BLaER1 treated with 17β-estradiol and CSF1 and Interleukin-3, amounts not matched to agents 10 nM and 100 nM (cell line): ENCODE measurements at regions not wholly inside any gene's neighbourhood (a gene's known extent, or its start where the extent isn't known, plus 50 kb on each side); places are given as distances from the start of the nearest gene placed in this dataset.

Source experiments
- H3K27ac ChIP-seq, 11 experiments: shearing (Covaris generic); formaldehyde crosslinking; 2 replicates each; pipeline ENCODE4 v1.8.1; 2022
- H3K27me3 ChIP-seq, 11 experiments: shearing (Covaris generic); formaldehyde crosslinking; 2 replicates each; pipeline ENCODE4 v1.8.1; 2022
- H3K36me3 ChIP-seq, 11 experiments: shearing (Covaris generic); formaldehyde crosslinking; 2 replicates each; pipeline ENCODE4 v1.8.1; 2022
- H3K4me1 ChIP-seq, 10 experiments: shearing (Covaris generic); formaldehyde crosslinking; 2 replicates each; pipeline ENCODE4 v1.8.1; 2022
- H3K4me2 ChIP-seq, 11 experiments: shearing (Covaris generic); formaldehyde crosslinking; 2 replicates each; pipeline ENCODE4 v1.8.1; 2022
- H3K4me3 ChIP-seq, 10 experiments: shearing (Covaris generic); formaldehyde crosslinking; 2 replicates each; pipeline ENCODE4 v1.8.1; 2022
- H3K9ac ChIP-seq, 11 experiments: shearing (Covaris generic); formaldehyde crosslinking; 2 replicates each; pipeline ENCODE4 v1.8.1; 2022
- H3K9me3 ChIP-seq, 11 experiments: shearing (Covaris generic); formaldehyde crosslinking; replicated peaks in 1 of 11; 2 replicates each; pipeline ENCODE4 v1.8.1; 2022
- H4K20me1 ChIP-seq, 11 experiments: shearing (Covaris generic); formaldehyde crosslinking; 2 replicates each; pipeline ENCODE4 v1.8.1; 2022
- Cebpa-rat ChIP-seq, 11 experiments: shearing (Covaris generic); IDR thresholded peaks; 2 replicates each; pipeline ENCODE4 v1.8.1; 2022

DNA sequence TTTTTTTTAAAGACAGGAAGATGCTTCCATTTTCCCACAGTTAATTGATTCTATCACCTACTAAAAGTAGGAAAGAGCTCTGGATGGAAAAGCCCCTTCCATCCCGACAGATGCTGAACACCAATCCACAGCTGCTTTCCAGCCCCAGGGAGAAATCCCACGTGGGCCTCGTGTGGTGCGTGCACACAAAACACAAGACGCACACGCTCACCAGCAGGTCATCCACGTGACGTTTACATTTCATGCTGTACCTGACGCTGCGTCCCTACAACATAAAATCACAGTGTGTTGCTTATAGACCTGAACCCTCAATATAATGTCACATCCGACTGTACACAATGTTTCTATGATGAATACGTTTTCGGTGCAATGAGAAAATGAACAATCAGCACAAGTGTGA, 50.2 kb upstream of the DACT2 start:
- Histone ChIP-seq H3K27ac (no peak overlapping the region), H3K36me3 (no peaks in the 10 kb centered on the region), H4K20me1 (no peaks in the 10 kb centered on the region; a peak in 1 of 22 replicates), H3K27me3 (peaks cover 0 to 8% (median 0%) of the 10 kb centered on the region in 11 experiments; a peak in 4 of 22 replicates), H3K4me3 (no peak overlapping the region), H3K4me1 (peaks cover 0 to 17% (median 7%) of the 10 kb centered on the region in 10 experiments; a peak in 14 of 20 replicates), H3K4me2 (no peak overlapping the region), H3K9me3 (peaks cover 0 to 15% (median 10%) of the 10 kb centered on the region in 11 experiments; a peak in 7 of 22 replicates), H3K9ac (no peak overlapping the region)
- no peak for TF ChIP-seq Cebpa-rat (IDR thresholded peaks at IDR 0.05)

DNA sequence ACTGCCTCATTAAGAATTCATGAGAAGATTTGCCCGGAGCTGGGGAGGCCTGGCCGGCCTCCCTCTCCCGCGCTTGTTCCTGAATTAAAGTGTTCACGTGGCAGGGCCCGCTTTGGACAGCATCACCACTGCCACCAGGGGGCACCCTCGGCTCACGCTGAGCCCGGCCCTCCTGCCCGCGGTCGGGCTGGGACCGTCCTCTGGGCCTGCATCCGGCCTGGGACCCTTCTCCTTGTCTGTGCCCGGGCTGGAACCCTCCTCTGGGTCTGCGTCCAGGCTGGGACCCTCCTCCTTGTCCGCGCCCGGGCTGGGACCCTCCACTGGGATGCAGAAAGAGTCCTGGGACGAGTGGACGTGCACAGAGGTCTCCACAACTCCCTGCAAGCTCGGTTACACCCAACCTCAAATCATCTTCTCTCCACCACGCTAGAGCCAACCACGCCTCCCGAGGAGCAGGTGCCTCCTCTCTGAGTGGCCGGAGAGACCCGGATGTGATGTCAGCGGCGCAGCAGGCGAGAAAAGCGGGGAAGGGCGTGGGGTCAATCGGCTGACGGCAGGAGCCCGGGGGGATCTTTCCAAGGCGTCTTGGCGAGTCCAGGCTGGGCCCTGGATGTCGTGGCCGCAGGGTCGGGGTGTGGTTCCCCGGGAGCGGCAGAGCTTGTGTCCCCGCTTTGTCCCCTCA, 50.9 kb upstream of the DACT2 start:
- Histone ChIP-seq H4K20me1 (no peaks in the 10 kb centered on the region; a peak in 1 of 22 replicates), H3K36me3 (no peaks in the 10 kb centered on the region), H3K4me3 (no peak overlapping the region), H3K27me3 (peaks cover 0 to 8% (median 0%) of the 10 kb centered on the region in 11 experiments; a peak in 4 of 22 replicates), H3K9ac (no peak overlapping the region), H3K4me1 (peaks cover 0 to 17% (median 7%) of the 10 kb centered on the region in 10 experiments; a peak in 14 of 20 replicates), H3K27ac (no peak overlapping the region), H3K4me2 (no peak overlapping the region; a peak in 1 of 22 replicates), H3K9me3 (peaks cover 0 to 13% (median 10%) of the 10 kb centered on the region in 11 experiments; a peak in 7 of 22 replicates)
- no peak for TF ChIP-seq Cebpa-rat (IDR thresholded peaks at IDR 0.05)

DNA sequence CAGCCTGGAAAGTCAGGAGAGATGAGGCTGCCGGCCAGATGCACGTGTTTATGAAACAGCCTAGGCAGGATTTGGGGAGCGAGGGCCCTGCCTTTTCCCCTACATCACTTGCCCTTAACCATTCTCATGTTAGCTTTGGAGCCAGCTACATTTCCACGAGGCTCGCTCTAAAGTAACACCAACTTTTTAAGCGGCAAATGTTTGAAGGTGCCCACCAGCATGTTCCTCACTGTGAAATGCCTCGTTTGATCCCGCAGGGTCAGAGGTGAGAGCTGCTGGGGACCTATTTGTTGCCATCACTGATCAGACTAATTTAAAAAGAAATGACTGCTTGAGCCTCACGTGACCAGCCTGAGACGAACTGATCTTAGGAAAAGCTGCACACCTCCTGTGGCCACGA, 51.6 kb upstream of the DACT2 start:
- no peaks in the 10 kb centered on the region for H3K36me3 ChIP-seq
- no peaks in the 10 kb centered on the region; a peak in 1 of 22 replicates for H4K20me1 ChIP-seq
- no peak overlapping the region for H3K4me3 ChIP-seq
- no peak overlapping the region for H3K9ac ChIP-seq
- no peak overlapping the region for H3K27ac ChIP-seq
- no peak overlapping the region for H3K4me2 ChIP-seq
- peaks cover 0 to 6% (median 5%) of the 10 kb centered on the region in 11 experiments; a peak in 6 of 22 replicates for H3K9me3 ChIP-seq
- peaks cover 0 to 8% (median 0%) of the 10 kb centered on the region in 11 experiments; a peak in 4 of 22 replicates for H3K27me3 ChIP-seq
- H3K4me1 ChIP-seq, result peaks cover 0 to 17% (median 7%) of the 10 kb centered on the region in 10 experiments; a peak in 14 of 20 replicates
- TF ChIP-seq Cebpa-rat (IDR thresholded peaks at IDR 0.05), result no peak

DNA sequence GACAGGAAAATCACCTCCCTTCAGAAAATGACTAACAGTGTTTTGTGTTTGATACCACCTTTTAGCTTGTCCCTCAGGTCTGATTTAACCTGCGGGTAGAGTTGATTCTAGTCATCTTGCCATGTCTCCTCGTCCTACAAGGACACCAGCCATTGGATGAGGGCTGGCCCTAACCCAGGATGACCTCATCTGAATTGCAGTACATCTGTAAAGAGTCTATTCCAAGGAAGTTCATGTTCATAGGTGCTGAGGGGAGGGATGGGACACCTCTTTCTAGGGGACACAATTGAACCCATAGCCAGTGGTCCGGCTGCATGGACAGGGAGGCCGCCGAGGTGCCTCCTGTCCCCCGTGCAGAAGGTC, 52.0 kb upstream of the DACT2 start:
- peaks cover 0 to 15% (median 7%) of the 10 kb centered on the region in 10 experiments; a peak in 14 of 20 replicates for H3K4me1 ChIP-seq
- H3K9ac ChIP-seq, result no peak overlapping the region
- no peak for TF ChIP-seq Cebpa-rat (IDR thresholded peaks at IDR 0.05)
- no peaks in the 10 kb centered on the region for H3K36me3 ChIP-seq
- H3K27me3 ChIP-seq, result peaks cover 0 to 8% (median 0%) of the 10 kb centered on the region in 11 experiments; a peak in 4 of 22 replicates
- H3K9me3 ChIP-seq, result peaks cover 0 to 2% (median under 1%) of the 10 kb centered on the region in 11 experiments; a peak in 5 of 22 replicates
- H3K27ac ChIP-seq, result no peak overlapping the region
- H4K20me1 ChIP-seq, result no peaks in the 10 kb centered on the region; a peak in 1 of 22 replicates
- H3K4me3 ChIP-seq, result no peak overlapping the region
- no peak overlapping the region for H3K4me2 ChIP-seq

DNA sequence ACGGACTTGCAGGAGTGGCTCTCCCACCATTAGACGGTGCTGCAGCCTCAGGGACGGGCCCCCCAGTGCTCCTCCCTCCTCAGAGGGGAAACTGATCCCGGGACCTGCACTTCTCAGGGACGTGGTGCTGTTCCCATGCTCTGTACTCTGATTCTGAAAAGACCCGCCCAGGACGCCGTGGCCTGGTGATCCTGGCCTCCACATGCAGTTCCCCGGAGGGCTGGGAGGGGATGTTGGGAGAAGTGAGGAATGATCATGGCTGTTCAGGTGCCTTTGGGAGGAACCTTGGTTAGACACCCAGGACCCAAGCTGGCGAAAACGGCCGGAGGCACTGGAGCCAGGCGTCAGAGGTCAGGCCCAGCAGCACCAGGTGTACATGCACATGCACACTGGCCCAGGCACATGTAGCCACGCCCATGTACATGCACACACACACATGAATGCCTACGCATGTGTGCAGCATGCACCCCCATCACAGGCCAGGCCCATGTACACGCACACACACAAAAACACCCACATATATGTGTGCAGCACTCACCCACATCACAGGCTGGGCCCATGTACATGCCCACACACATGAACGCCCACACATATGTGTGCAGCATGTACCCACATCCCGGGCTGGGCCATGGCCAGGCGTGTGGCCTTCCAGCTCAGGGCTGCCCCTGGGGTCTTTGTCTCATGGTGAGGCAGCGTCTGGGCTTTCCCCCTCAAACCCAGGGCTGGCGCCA, 52.6 kb upstream of the DACT2 start:
- H3K27ac ChIP-seq, result no peak overlapping the region
- H3K9me3 ChIP-seq, result no peaks in the 10 kb centered on the region
- no peak overlapping the region for H3K9ac ChIP-seq
- no peaks in the 10 kb centered on the region for H3K36me3 ChIP-seq
- no peak overlapping the region for H3K4me3 ChIP-seq
- no peak for TF ChIP-seq Cebpa-rat (IDR thresholded peaks at IDR 0.05)
- H3K27me3 ChIP-seq, result peaks cover 0 to 7% (median 0%) of the 10 kb centered on the region in 11 experiments; a peak in 4 of 22 replicates
- no peaks in the 10 kb centered on the region; a peak in 1 of 22 replicates for H4K20me1 ChIP-seq
- no peak overlapping the region for H3K4me2 ChIP-seq
- peaks cover 0 to 9% (median 4%) of the 10 kb centered on the region in 10 experiments; a peak in 14 of 20 replicates for H3K4me1 ChIP-seq

DNA sequence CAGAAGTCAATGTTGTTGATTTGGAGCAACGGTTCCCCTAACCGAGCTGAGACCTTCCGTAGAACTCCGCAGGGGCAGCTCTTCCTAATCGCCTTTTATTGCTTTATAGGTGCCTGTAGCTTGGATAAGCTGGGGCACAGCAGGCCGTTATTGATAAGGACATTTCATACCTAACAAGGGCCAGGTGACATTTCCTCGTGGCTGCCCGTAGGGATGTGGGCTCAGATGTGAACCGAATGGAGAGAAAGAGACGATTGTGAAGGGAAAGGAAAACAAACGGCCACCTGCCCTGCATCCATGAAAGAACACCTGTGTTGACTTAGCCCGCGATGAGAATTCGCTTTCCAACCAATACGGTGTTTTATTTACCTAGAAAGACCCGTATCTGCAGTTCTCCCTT, 53.3 kb upstream of the DACT2 start:
- no peak for TF ChIP-seq Cebpa-rat (IDR thresholded peaks at IDR 0.05)
- H3K9ac ChIP-seq, result no peak overlapping the region
- H3K4me3 ChIP-seq, result no peak overlapping the region
- H3K4me2 ChIP-seq, result no peak overlapping the region
- no peaks in the 10 kb centered on the region; a peak in 2 of 22 replicates for H3K27me3 ChIP-seq
- peaks cover 0 to 4% (median 0%) of the 10 kb centered on the region in 10 experiments; a peak in 1 of 20 replicates for H3K4me1 ChIP-seq
- no peaks in the 10 kb centered on the region for H3K36me3 ChIP-seq
- H3K9me3 ChIP-seq, result peaks cover under 1 to 6% (median 2%) of the 10 kb centered on the region in 11 experiments; a peak in 15 of 22 replicates
- no peak overlapping the region for H3K27ac ChIP-seq
- H4K20me1 ChIP-seq, result no peaks in the 10 kb centered on the region; a peak in 1 of 22 replicates

DNA sequence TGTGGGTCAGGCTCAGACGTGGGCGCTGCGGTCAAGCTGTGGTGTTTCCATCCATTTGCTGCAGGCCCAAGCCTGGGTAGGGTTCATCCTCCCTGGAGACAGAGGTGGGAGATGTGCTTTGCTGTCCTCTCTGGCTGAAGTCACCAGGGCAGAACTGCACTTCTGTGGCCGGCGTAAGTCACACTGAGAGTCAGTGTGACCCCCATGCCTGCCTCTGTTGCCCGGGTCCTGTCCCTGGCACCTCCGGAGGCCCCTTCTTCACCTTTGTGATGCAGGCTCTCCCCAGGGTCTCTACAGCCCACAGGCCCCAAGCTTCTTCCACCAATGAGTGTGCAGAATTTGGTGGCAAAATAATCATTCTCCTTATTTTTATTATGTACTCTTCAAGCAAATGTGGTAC, 53.8 kb upstream of the DACT2 start:
- peaks cover 0 to 4% (median 0%) of the 10 kb centered on the region in 10 experiments; a peak in 1 of 20 replicates for H3K4me1 ChIP-seq
- H3K27me3 ChIP-seq, result no peaks in the 10 kb centered on the region; a peak in 1 of 22 replicates
- no peak overlapping the region for H3K4me2 ChIP-seq

DNA sequence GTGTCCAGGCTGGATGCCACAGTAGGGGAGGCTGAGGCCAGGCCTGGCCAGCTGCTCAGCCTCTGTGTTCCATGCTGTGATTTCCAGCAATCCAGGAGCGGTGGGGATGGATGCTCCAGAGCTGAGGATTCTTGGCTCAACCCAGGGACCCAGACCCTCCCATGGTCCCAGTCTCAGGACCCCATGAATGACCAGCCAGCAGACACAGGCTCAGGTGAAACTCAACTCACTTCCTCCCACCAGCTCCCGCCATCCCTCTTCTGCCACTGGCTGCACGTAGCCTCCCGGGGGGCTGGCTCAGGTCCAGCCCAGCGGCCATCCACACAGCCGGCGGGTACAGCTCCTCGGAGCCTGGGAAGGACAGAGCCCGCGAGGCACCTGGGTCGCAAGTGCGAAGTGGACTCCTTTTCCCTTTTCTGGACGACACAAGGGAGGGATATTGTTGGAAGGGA, 54.5 kb upstream of the DACT2 start:
- H4K20me1 ChIP-seq, result no peaks in the 10 kb centered on the region; a peak in 1 of 22 replicates
- H3K4me1 ChIP-seq, result peaks cover 0 to under 1% (median 0%) of the 10 kb centered on the region in 10 experiments; a peak in 1 of 20 replicates
- H3K9ac ChIP-seq, result no peak overlapping the region
- no peak overlapping the region for H3K4me2 ChIP-seq
- no peak overlapping the region for H3K4me3 ChIP-seq
- no peaks in the 10 kb centered on the region for H3K27me3 ChIP-seq
- H3K27ac ChIP-seq, result no peak overlapping the region
- no peaks in the 10 kb centered on the region for H3K36me3 ChIP-seq
- peaks cover 13 to 18% (median 14%) of the 10 kb centered on the region in 11 experiments for H3K9me3 ChIP-seq
- TF ChIP-seq Cebpa-rat (IDR thresholded peaks at IDR 0.05), result no peak

More for the DNA sequence above, 53.8 kb upstream of the DACT2 start:
- Histone ChIP-seq H4K20me1 (no peaks in the 10 kb centered on the region; a peak in 1 of 22 replicates), H3K9me3 (peaks cover 6 to 11% (median 7%) of the 10 kb centered on the region in 11 experiments), H3K4me3 (no peak overlapping the region), H3K36me3 (no peaks in the 10 kb centered on the region), H3K27ac (no peak overlapping the region), H3K9ac (no peak overlapping the region)
- no peak for TF ChIP-seq Cebpa-rat (IDR thresholded peaks at IDR 0.05)

DNA sequence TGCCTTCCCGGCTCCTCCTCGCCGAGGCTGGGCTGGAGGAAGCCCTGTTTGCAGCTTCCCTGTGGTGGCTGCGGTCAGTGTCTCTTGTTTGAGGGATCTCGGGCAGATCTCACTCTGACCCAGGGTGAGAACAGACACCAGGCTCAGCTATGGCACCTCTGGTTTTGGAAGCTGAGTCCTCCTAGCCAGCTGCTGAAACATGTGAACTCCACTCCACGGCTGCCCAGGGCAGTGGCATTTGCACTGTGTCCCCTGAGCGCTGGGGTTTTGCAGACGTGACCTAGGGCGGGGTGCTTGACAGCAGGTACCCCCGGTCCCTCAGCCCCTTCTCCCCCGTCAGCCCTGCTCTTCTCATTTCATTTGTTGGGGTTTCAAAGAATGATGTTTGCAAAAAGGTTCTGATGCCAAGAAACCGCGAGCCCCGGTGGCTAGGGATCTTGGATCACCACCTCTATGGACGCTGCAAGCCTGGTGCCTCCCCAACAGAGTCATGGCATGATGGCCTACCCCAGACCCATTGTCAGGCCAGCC, 55.0 kb upstream of the DACT2 start:
- no peak overlapping the region for H3K4me2 ChIP-seq
- H3K27ac ChIP-seq, result no peak overlapping the region
- H4K20me1 ChIP-seq, result no peaks in the 10 kb centered on the region; a peak in 1 of 22 replicates
- H3K27me3 ChIP-seq, result no peaks in the 10 kb centered on the region
- no peaks in the 10 kb centered on the region for H3K4me1 ChIP-seq
- no peaks in the 10 kb centered on the region for H3K36me3 ChIP-seq
- TF ChIP-seq Cebpa-rat (IDR thresholded peaks at IDR 0.05), result no peak
- no peak overlapping the region for H3K4me3 ChIP-seq
- H3K9ac ChIP-seq, result no peak overlapping the region
- peaks cover 18 to 23% (median 19%) of the 10 kb centered on the region in 11 experiments for H3K9me3 ChIP-seq
